HepG2 (cell line): ENCODE measurements at regions not wholly inside any gene's neighbourhood (a gene's known extent, or its start where the extent isn't known, plus 50 kb on each side); places are given as distances from the start of the nearest gene placed in this dataset.

Experiments
- ATAC-seq: fragments of 200-7000 bp; cut with Tn5 transposase; 3 replicates; pipeline ENCODE4 v1.9.1; 2020; ENCODE audit warnings: mild to moderate bottlenecking, moderate library complexity
- BruUV-seq: library from RNA; stranded (reverse); fragments of 400-500 nt; replicated peaks from 2 replicates; lab custom pipeline; 2021; lab: Mats Ljungman, UMichigan
- CTCF ChIA-PET: fragments of 300-600 bp; formaldehyde crosslinking; extraction: SDS; loops from one replicate; lab custom pipeline; 2021; ENCODE audit warnings: low total read pairs, inconsistent platforms, low intra/inter-chr PET ratio; lab: Yijun Ruan, JAX
- POLR2A ChIA-PET: fragments of 350-600 bp; sonication (Branson Sonifier 250); formaldehyde crosslinking; loops from one replicate; lab custom pipeline; 2020; ENCODE audit warnings: antibody characterized with exemption, inconsistent platforms; lab: Yijun Ruan, JAX
- DNase-seq: peaks from one replicate; pipeline ENCODE4 v3.0.0-alpha.2; 2015; ENCODE audit warnings: low spot score
- FAIRE-seq: peaks from 3 replicates; lab custom pipeline; 2011; peaks lifted over from hg19 to GRCh38; lab: Jason Lieb, UNC
- H2AFZ ChIP-seq: one replicate; pipeline ENCODE4 v1.6.1; 2011; ENCODE audit warnings: low read length, inconsistent platforms
- H3K27ac ChIP-seq: fragments of 300-600 bp; 3 replicates; pipeline ENCODE4 v1.8.0; 2011; ENCODE audit warnings: mixed run types, mild to moderate bottlenecking, mixed read lengths, low read length, inconsistent platforms; ENCODE audit not compliant: insufficient read depth; ENCODE audit errors: extremely low read length
- H3K27me3 ChIP-seq, 2 experiments: fragments of 200-600 bp in 1 of 2; 2 replicates in 1 of 2; 3 replicates in 1 of 2; pipeline versions ENCODE4 v1.6.0 to v1.8.0; 2011; ENCODE audit warnings: low read length in 2 of 2, mild to moderate bottlenecking in 2 of 2, moderate library complexity in 2 of 2, inconsistent platforms in 1 of 2; ENCODE audit not compliant: insufficient read depth in 2 of 2, control insufficient read depth in 1 of 2
- H3K36me3 ChIP-seq, 2 experiments: fragments of 200-600 bp in 1 of 2; replicated peaks in 1 of 2; 2 replicates in 1 of 2; 3 replicates in 1 of 2; pipeline versions ENCODE4 v1.5.1 to v1.8.0; 2011; ENCODE audit warnings: low read length in 2 of 2, inconsistent platforms in 1 of 2; ENCODE audit not compliant: insufficient read depth in 2 of 2, control insufficient read depth in 1 of 2
- H3K4me1 ChIP-seq: 2 replicates; pipeline ENCODE4 v1.5.1; 2012; ENCODE audit warnings: low read length, inconsistent platforms; ENCODE audit not compliant: insufficient read depth
- H3K4me2 ChIP-seq: 2 replicates; pipeline ENCODE4 v1.6.0; 2011; ENCODE audit warnings: low read depth, low read length, inconsistent platforms
- H3K4me3 ChIP-seq, 3 experiments: fragments of 200-600 bp in 1 of 3; sonication (generic), shearing (Covaris generic) in 1 of 3; replicated peaks in 1 of 3; 2 replicates each; pipeline ENCODE4 v1.5.1; 2011 to 2016; ENCODE audit warnings: low read length in 3 of 3, inconsistent platforms in 2 of 3, low read depth in 2 of 3, mild to moderate bottlenecking in 2 of 3, control low read depth in 1 of 3, mixed read lengths in 1 of 3; ENCODE audit not compliant: insufficient read depth in 1 of 3
- H3K79me2 ChIP-seq: one replicate; pipeline ENCODE4 v1.6.1; 2011; ENCODE audit warnings: low read length, inconsistent platforms; ENCODE audit not compliant: insufficient read depth
- H3K9ac ChIP-seq: 2 replicates; pipeline ENCODE4 v1.6.0; 2011; ENCODE audit warnings: mild to moderate bottlenecking, low read depth, low read length, inconsistent platforms; ENCODE audit not compliant: insufficient read depth
- H3K9me3 ChIP-seq: 2 replicates; pipeline ENCODE4 v1.5.1; 2012; ENCODE audit warnings: mild to moderate bottlenecking, low read length
- H4K20me1 ChIP-seq: 2 replicates; pipeline ENCODE4 v1.6.0; 2011; ENCODE audit warnings: inconsistent platforms, mild to moderate bottlenecking, low read length, moderate library complexity; ENCODE audit not compliant: insufficient read depth
- ATF2 ChIP-seq: sonication (generic); formaldehyde crosslinking; IDR thresholded peaks from 2 replicates; pipeline ENCODE4 v1.4.0; 2020; ENCODE audit warnings: missing genetic modification reagents
- BRD4 ChIP-seq: sonication (generic); formaldehyde crosslinking; IDR thresholded peaks from 2 replicates; pipeline ENCODE4 v1.4.0; 2020; ENCODE audit warnings: missing genetic modification reagents
- BRF2 ChIP-seq: sonication (generic); formaldehyde crosslinking; IDR thresholded peaks from 2 replicates; pipeline ENCODE4 v1.8.1; 2022; ENCODE audit warnings: mild to moderate bottlenecking, missing genetic modification reagents
- HDAC1 ChIP-seq: sonication (generic); formaldehyde crosslinking; IDR thresholded peaks from 2 replicates; pipeline ENCODE4 v1.5.1; 2020; ENCODE audit warnings: mild to moderate bottlenecking, missing genetic modification reagents
- JDP2 ChIP-seq: sonication (generic); formaldehyde crosslinking; IDR thresholded peaks from 2 replicates; pipeline ENCODE4 v1.8.1; 2022; ENCODE audit warnings: missing genetic modification reagents, borderline replicate concordance
- KLF13 ChIP-seq: sonication (generic); formaldehyde crosslinking; IDR thresholded peaks from 2 replicates; pipeline ENCODE4 v1.4.0; 2020; ENCODE audit warnings: mild to moderate bottlenecking, missing genetic modification reagents
- MTF1 ChIP-seq: sonication (generic); formaldehyde crosslinking; IDR thresholded peaks from 2 replicates; pipeline ENCODE4 v1.5.0; 2020; ENCODE audit warnings: missing genetic modification reagents
- NFE2 ChIP-seq: sonication (generic); formaldehyde crosslinking; IDR thresholded peaks from 2 replicates; pipeline ENCODE4 v1.4.0; 2020; ENCODE audit warnings: missing genetic modification reagents
- POLR2AphosphoS2 ChIP-seq: IDR thresholded peaks from 2 replicates; pipeline ENCODE4 v1.6.1; 2011; ENCODE audit warnings: low read depth, low read length, improper control_type of control experiment
- SOX13 ChIP-seq, 3 experiments: fragments of 450-650 bp in 1 of 3; sonication (generic) in 1 of 3; formaldehyde crosslinking in 1 of 3; IDR thresholded peaks in 2 of 3; conservative IDR thresholded peaks in 1 of 3; 2 replicates each; pipeline versions ENCODE4 v1.5.0 to v1.6.1; 2016 to 2020; ENCODE audit warnings: antibody characterized with exemption in 1 of 3, mild to moderate bottlenecking in 1 of 3, missing compliant biosample characterization in 1 of 3, missing genetic modification reagents in 1 of 3, moderate library complexity in 1 of 3
- THRA ChIP-seq: sonication (generic); formaldehyde crosslinking; IDR thresholded peaks from 2 replicates; pipeline ENCODE4 v1.4.0; 2020; ENCODE audit warnings: missing genetic modification reagents, borderline replicate concordance
- ZBTB3 ChIP-seq: sonication (generic); formaldehyde crosslinking; IDR thresholded peaks from 2 replicates; pipeline ENCODE4 v1.4.0; 2020; ENCODE audit warnings: low read depth, mild to moderate bottlenecking, moderate library complexity, missing genetic modification reagents, borderline replicate concordance
- ZNF124 ChIP-seq: sonication (generic); formaldehyde crosslinking; IDR thresholded peaks from 2 replicates; pipeline ENCODE4 v1.4.0; 2020; ENCODE audit warnings: missing genetic modification reagents
- ZNF510 ChIP-seq: sonication (generic); formaldehyde crosslinking; IDR thresholded peaks from 2 replicates; pipeline ENCODE4 v1.4.0; 2020; ENCODE audit warnings: low read depth, mild to moderate bottlenecking, missing genetic modification reagents
- ZNF781 ChIP-seq: sonication (generic); formaldehyde crosslinking; IDR thresholded peaks from 2 replicates; pipeline ENCODE4 v1.5.1; 2020; ENCODE audit warnings: borderline replicate concordance, mild to moderate bottlenecking, missing genetic modification reagents; ENCODE audit errors: not compliant biosample characterization
- WGBS: methylation state at CpG from one replicate; pipeline ENCODE4 v1.1.6; 2017; ENCODE audit warnings: low lambda C conversion rate; 5-methylcytosine and 5-hydroxymethylcytosine counted together
- in situ Hi-C: cut with HindIII; loops from 2 replicates; pipeline ENCODE4 v1.10.0; 2017; ENCODE audit warnings: low pct_unique_long_range_greater_than_20kb; ENCODE audit not compliant: extremely low pct_ligation_motif_present
- intact Hi-C: fragments of 100-400 bp; cut with micrococcal nuclease; formaldehyde crosslinking; loops from one replicate; pipeline ENCODE4 v1.10.0; 2022; ENCODE audit not compliant: unreplicated experiment

GRCh38 chr10:107589081-107589480 lies 424.6 kb upstream of the SORCS1 start:
- Histone ChIP-seq H4K20me1 (no peaks in the 10 kb centered on the region), H3K4me3 (no peak overlapping the region), H3K27me3 (no peaks in the 10 kb centered on the region), H3K4me1 (no peaks in the 10 kb centered on the region), H3K4me2 (no peak overlapping the region), H3K9me3 (peaks cover 91% of the 10 kb centered on the region), H3K9ac (no peak overlapping the region), H3K27ac (no peak overlapping the region), H2AFZ (no peak overlapping the region), H3K36me3 (no peaks in the 10 kb centered on the region), H3K79me2 (no peaks in the 10 kb centered on the region)
- no peak for TF ChIP-seq KLF13 (CRISPR knock-in tag)
- no peak for TF ChIP-seq JDP2
- TF ChIP-seq SOX13 (IDR thresholded peaks at IDR 0.05), result no peak
- no peak for TF ChIP-seq SOX13 (CRISPR knock-in tag; conservative IDR thresholded peaks at IDR 0.05 in 1 of 2, IDR thresholded peaks at IDR 0.05 in 1 of 2)
- no peak for ATAC-seq
- WGBS, result 32% methylated on average over 3 of the region's 3 CpGs
- no peak for FAIRE-seq
- BruUV-seq, result no TSS peak
- intact Hi-C loops (no loop called here), in situ Hi-C loops (no loop called here)
- ChIA-PET POLR2A (no interaction called here), CTCF (no interaction called here)
- no peak for DNase-seq

GRCh38 chr10:107585630-107586029 lies 421.1 kb upstream of the SORCS1 start:
- CTCF ChIA-PET, result no interaction called here
- no TSS peak for BruUV-seq
- H3K79me2 ChIP-seq, result no peaks in the 10 kb centered on the region
- in situ Hi-C loops (no loop called here), intact Hi-C loops (no loop called here)
- POLR2A ChIA-PET, result no interaction called here
- no peaks in the 10 kb centered on the region for H3K4me1 ChIP-seq
- TF ChIP-seq ZNF781 (CRISPR knock-in tag), result no peak
- TF ChIP-seq ATF2 (CRISPR knock-in tag), result no peak
- no peak for TF ChIP-seq NFE2 (CRISPR knock-in tag)
- TF ChIP-seq MTF1, result no peak
- no peak for TF ChIP-seq ZNF510 (CRISPR knock-in tag)
- TF ChIP-seq BRF2 (CRISPR knock-in tag), result no peak
- TF ChIP-seq THRA, result no peak
- no peak for TF ChIP-seq ZBTB3
- TF ChIP-seq BRD4, result no peak
- no peak for TF ChIP-seq HDAC1 (CRISPR knock-in tag)
- no peak for TF ChIP-seq POLR2AphosphoS2
- TF ChIP-seq ZNF124, result no peak
- no peak overlapping the region for H3K9ac ChIP-seq
- no peaks in the 10 kb centered on the region for H4K20me1 ChIP-seq
- no peak overlapping the region for H3K4me2 ChIP-seq
- ATAC-seq (no peak), DNase-seq (no peak), FAIRE-seq (no peak)
- H3K4me3 ChIP-seq, result no peak overlapping the region
- no peaks in the 10 kb centered on the region for H3K36me3 ChIP-seq
- no peaks in the 10 kb centered on the region for H3K27me3 ChIP-seq
- H3K9me3 ChIP-seq, result peaks cover 89% of the 10 kb centered on the region
- WGBS, result 32% methylated on average over 3 of the region's 3 CpGs
- H2AFZ ChIP-seq, result no peak overlapping the region
- H3K27ac ChIP-seq, result no peak overlapping the region
